Activated CD8-positive, alpha-beta memory T cell treated with anti-CD3 and anti-CD28 coated beads, Interleukin-2, amount 10 ng/mL, durations not matched to agents 7 days and 5 days (primary cell): ENCODE measurements at regions not wholly inside any gene's neighbourhood (a gene's known extent, or its start where the extent isn't known, plus 50 kb on each side); places are given as distances from the start of the nearest gene placed in this dataset.

ENCODE experiments used
- ATAC-seq: fragments of 150-1000 bp; cut with Tn5 transposase; one replicate; pipeline ENCODE4 v1.10.0; 2021; ENCODE audit warnings: moderate library complexity
- CTCF ChIA-PET: fragments of 350-600 bp; sonication (Branson Sonifier 250); formaldehyde crosslinking; loops from one replicate; lab custom pipeline; 2021; ENCODE audit warnings: antibody characterized with exemption; lab: Charles Lee
- DNase-seq: peaks from one replicate; pipeline ENCODE4 v3.0.0-alpha.2; 2020
- H3K27ac Mint-ChIP-seq: one replicate; pipeline ENCODE4 v1.8.0; 2021; ENCODE audit warnings: mild to moderate bottlenecking, mixed read lengths
- H3K27me3 Mint-ChIP-seq: one replicate; pipeline ENCODE4 v1.8.0; 2021; ENCODE audit warnings: mixed read lengths
- H3K36me3 Mint-ChIP-seq: one replicate; pipeline ENCODE4 v1.8.0; 2021; ENCODE audit warnings: mild to moderate bottlenecking, mixed read lengths
- H3K4me1 Mint-ChIP-seq: one replicate; pipeline ENCODE4 v1.8.0; 2021; ENCODE audit warnings: mixed read lengths
- H3K4me3 Mint-ChIP-seq: one replicate; pipeline ENCODE4 v1.8.0; 2021; ENCODE audit warnings: mild to moderate bottlenecking, moderate library complexity, mixed read lengths
- H3K9me3 Mint-ChIP-seq: one replicate; pipeline ENCODE4 v1.8.0; 2022; ENCODE audit warnings: low read depth, mixed read lengths

- H3K36me3 Mint-ChIP-seq: no peaks in the 10 kb centered on the region
- no peak overlapping the region for H3K27ac Mint-ChIP-seq
- no peaks in the 10 kb centered on the region for H3K4me1 Mint-ChIP-seq
- peaks cover 42% of the 10 kb centered on the region for H3K27me3 Mint-ChIP-seq
- ATAC-seq (no peak), DNase-seq (no peak)
- no peaks in the 10 kb centered on the region for H3K9me3 Mint-ChIP-seq
- CTCF ChIA-PET: no interaction called here
- H3K4me3 Mint-ChIP-seq: no peak overlapping the region
Observed at GRCh38 chr3:124517306-124517705, 212.9 kb upstream of the UMPS start.

DNA sequence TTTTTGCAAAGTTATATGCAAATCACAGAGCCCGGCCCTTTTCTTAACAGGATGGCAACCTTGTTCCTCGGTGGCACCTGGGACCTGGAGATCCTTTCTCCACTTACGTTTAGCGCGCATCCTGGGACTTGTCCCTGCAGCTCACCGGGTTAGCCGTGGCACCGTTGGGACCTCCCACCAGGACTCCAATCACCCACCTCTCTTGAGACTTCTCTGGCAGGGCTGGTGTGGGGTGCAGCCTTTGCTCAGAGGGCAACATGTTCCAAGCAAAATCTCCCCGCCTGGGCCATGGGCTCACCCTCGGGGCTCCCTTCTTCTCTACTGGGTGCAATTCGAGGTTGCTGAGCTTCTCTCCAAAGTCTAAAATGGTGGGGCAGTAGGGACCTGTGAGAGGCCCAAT is 211.9 kb upstream of the UMPS start:
- no peaks in the 10 kb centered on the region for H3K9me3 Mint-ChIP-seq
- H3K4me3 Mint-ChIP-seq: no peak overlapping the region
- no peaks in the 10 kb centered on the region for H3K4me1 Mint-ChIP-seq
- H3K27me3 Mint-ChIP-seq: peaks cover 42% of the 10 kb centered on the region
- no peaks in the 10 kb centered on the region for H3K36me3 Mint-ChIP-seq
- ATAC-seq (no peak), DNase-seq (no peak)
- CTCF ChIA-PET: no interaction called here
- H3K27ac Mint-ChIP-seq: no peak overlapping the region

GRCh38 chr3:124519591-124520194 is 210.6 kb upstream of the UMPS start:
- DNase-seq (no peak), ATAC-seq (no peak)
- no peaks in the 10 kb centered on the region for H3K36me3 Mint-ChIP-seq
- no peak overlapping the region for H3K4me3 Mint-ChIP-seq
- no peaks in the 10 kb centered on the region for H3K9me3 Mint-ChIP-seq
- H3K27ac Mint-ChIP-seq: no peak overlapping the region
- CTCF ChIA-PET: no interaction called here
- H3K27me3 Mint-ChIP-seq: peaks cover 42% of the 10 kb centered on the region
- H3K4me1 Mint-ChIP-seq: no peaks in the 10 kb centered on the region

- H3K9me3 Mint-ChIP-seq: no peaks in the 10 kb centered on the region
- H3K27ac Mint-ChIP-seq: no peak overlapping the region
- ATAC-seq (no peak), DNase-seq (no peak)
- H3K4me3 Mint-ChIP-seq: no peak overlapping the region
- no peaks in the 10 kb centered on the region for H3K36me3 Mint-ChIP-seq
- H3K27me3 Mint-ChIP-seq: peaks cover 38% of the 10 kb centered on the region
- H3K4me1 Mint-ChIP-seq: no peaks in the 10 kb centered on the region
- CTCF ChIA-PET: no interaction called here
Observed at GRCh38 chr3:124520970-124521369, 209.3 kb upstream of the UMPS start.

DNA sequence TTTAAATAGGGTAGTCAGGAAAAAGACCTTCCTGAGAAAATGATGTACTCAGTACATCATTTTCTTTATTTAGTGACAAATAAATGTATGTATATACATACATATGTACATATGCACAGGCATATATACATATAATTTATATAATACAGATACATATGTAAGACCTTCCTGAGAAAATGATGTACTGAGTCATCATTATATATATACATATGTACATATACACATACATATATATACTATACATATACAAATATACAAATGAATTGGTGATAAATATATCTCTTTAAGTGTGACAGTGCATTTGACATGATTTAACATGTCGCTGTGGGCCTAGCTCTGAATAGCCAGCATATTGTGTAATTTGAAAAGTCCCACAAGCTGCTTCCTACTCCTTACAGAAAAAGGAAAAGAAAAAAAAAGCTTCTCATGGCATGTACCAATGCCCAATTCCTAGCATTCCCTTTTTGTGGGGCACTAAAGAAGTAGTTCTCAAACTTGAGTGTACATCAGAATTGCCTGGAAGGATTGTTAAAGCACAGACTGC is 208.1 kb upstream of the UMPS start:
- no peaks in the 10 kb centered on the region for H3K4me1 Mint-ChIP-seq
- no peaks in the 10 kb centered on the region for H3K36me3 Mint-ChIP-seq
- ATAC-seq (no peak), DNase-seq (no peak)
- H3K4me3 Mint-ChIP-seq: no peak overlapping the region
- no peak overlapping the region for H3K27ac Mint-ChIP-seq
- H3K9me3 Mint-ChIP-seq: no peaks in the 10 kb centered on the region
- peaks cover 34% of the 10 kb centered on the region for H3K27me3 Mint-ChIP-seq
- CTCF ChIA-PET: no interaction called here

DNA sequence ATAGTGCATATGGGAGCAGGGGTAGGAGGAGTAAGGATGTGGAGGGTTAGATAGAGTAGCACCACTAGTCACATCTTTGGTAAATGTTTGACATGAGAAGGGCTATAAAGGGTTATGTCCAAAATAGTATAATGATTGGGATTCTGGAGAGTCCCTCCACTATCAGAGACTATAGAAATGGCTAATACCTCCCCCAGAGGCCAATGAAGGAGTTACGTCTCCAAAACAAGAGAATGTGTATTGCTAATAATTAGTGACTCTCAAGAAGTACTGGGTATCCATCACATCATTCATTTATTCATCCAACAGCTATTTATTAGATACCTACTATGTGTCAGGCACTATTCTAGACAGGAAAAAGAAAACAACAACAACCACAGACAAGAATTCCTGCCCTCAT is 203.7 kb upstream of the UMPS start:
- Mint-ChIP-seq H3K9me3 (no peaks in the 10 kb centered on the region), H3K27me3 (peaks cover 41% of the 10 kb centered on the region), H3K4me3 (no peak overlapping the region), H3K27ac (no peak overlapping the region), H3K4me1 (no peaks in the 10 kb centered on the region), H3K36me3 (no peaks in the 10 kb centered on the region)
- DNase-seq (no peak), ATAC-seq (no peak)
- CTCF ChIA-PET: no interaction called here

GRCh38 chr3:124529826-124530571 is 200.3 kb upstream of the UMPS start:
- CTCF ChIA-PET: no interaction called here

GRCh38 chr3:124530916-124531315 is 199.3 kb upstream of the UMPS start:
- no peak for DNase-seq
- no peak for ATAC-seq
- Mint-ChIP-seq H3K4me3 (no peak overlapping the region), H3K36me3 (no peaks in the 10 kb centered on the region), H3K27ac (no peak overlapping the region), H3K4me1 (no peaks in the 10 kb centered on the region), H3K9me3 (no peaks in the 10 kb centered on the region), H3K27me3 (peaks cover 49% of the 10 kb centered on the region)
- CTCF ChIA-PET: no interaction called here

More at GRCh38 chr3:124529826-124530571, 200.3 kb upstream of the UMPS start:
- Mint-ChIP-seq H3K4me3 (no peak overlapping the region), H3K9me3 (no peaks in the 10 kb centered on the region), H3K27ac (no peak overlapping the region), H3K36me3 (no peaks in the 10 kb centered on the region), H3K27me3 (peaks cover 43% of the 10 kb centered on the region), H3K4me1 (no peaks in the 10 kb centered on the region)
- ATAC-seq (no peak), DNase-seq (no peak)

GRCh38 chr3:124532071-124532470 is 198.2 kb upstream of the UMPS start:
- peaks cover 49% of the 10 kb centered on the region for H3K27me3 Mint-ChIP-seq
- no peaks in the 10 kb centered on the region for H3K36me3 Mint-ChIP-seq
- no peaks in the 10 kb centered on the region for H3K4me1 Mint-ChIP-seq
- ATAC-seq: no peak
- no peak overlapping the region for H3K4me3 Mint-ChIP-seq
- DNase-seq: no peak
- H3K9me3 Mint-ChIP-seq: no peaks in the 10 kb centered on the region
- CTCF ChIA-PET: no interaction called here
- H3K27ac Mint-ChIP-seq: no peak overlapping the region

GRCh38 chr3:124535306-124535705 is 194.9 kb upstream of the UMPS start:
- no peaks in the 10 kb centered on the region for H3K4me1 Mint-ChIP-seq
- DNase-seq (no peak), ATAC-seq (no peak)
- no peak overlapping the region for H3K4me3 Mint-ChIP-seq
- no peaks in the 10 kb centered on the region for H3K36me3 Mint-ChIP-seq
- CTCF ChIA-PET: no interaction called here
- H3K27ac Mint-ChIP-seq: no peak overlapping the region
- H3K9me3 Mint-ChIP-seq: no peaks in the 10 kb centered on the region
- peaks cover 37% of the 10 kb centered on the region for H3K27me3 Mint-ChIP-seq

DNA sequence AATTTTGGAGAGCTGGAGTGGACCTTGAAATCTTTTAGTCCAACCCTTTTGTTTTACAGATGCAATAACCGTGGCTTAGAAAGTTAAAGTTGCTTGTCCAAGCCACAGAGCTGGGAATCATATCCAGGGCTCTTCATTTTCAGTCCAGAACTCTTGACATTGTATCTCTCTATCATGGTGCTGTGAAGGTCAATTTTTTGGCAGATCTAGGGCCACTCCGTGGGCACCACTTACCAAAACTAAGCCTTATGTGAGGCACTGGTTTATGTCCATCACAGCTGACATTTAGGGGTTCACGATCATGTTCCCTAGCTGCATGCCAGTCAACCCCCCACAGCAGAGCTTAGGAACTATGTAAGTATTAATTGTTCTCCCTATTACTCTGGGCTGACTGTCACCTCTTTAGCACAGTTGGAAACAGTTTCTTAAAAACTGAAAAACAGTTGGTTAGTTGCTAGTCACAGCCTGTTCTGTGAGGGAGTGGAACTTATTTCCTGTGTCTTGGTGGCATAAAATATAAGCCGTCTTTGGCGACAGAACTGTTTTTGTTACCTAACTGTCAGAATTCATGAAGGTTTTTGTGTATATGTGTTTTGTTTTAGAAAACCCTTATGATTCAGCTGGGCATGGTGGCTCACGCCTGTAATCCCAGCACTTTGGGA is 189.6 kb upstream of the UMPS start:
- Mint-ChIP-seq H3K4me1 (no peaks in the 10 kb centered on the region), H3K9me3 (no peaks in the 10 kb centered on the region), H3K36me3 (no peaks in the 10 kb centered on the region), H3K27me3 (peaks cover 29% of the 10 kb centered on the region), H3K27ac (no peak overlapping the region), H3K4me3 (no peak overlapping the region)
- CTCF ChIA-PET: interaction anchor here (3.7 kb wide), 1 partner anchor 10 kb away, joined by 21 read pairs; no protein-coding TSS in a partner anchor
- DNase-seq (no peak), ATAC-seq (no peak)

DNA sequence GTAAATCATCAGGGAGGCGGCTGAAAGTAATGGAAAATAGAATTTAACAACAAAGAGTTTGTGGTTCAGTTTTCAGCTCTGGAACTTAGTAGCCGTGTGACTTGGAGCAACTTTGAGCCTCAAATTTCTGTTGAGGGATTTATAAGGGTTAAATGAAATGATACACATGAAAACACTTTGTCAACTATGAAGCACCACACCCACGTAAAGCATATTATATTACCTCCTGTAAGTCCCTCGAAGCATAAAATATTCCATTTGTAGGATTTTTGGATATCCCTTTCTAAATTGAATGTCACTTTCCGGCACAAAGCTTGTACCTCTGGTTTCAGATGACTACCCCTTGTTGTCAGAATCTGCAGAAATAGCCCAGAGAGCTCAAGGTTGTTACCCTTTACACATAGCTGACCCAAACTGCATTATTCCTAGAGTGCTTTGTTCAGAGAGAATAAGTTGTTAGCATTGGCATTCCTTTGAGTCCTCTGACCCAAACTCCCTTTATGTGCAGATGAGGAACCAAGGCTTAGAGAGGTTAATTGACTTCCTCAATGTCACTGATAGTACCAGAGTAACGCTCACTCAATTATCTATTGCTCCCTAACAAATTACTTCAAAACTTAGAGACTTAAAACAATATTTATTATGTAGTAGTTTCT is 187.9 kb upstream of the UMPS start:
- H3K4me1 Mint-ChIP-seq: no peaks in the 10 kb centered on the region
- CTCF ChIA-PET: interaction anchor here (0.9 to 3.7 kb wide), 2 partner anchors 9 to 17 kb away, joined by 3 to 21 read pairs; no protein-coding TSS in a partner anchor

GRCh38 chr3:124545891-124546290 is 184.4 kb upstream of the UMPS start:
- no peak for ATAC-seq
- CTCF ChIA-PET: no interaction called here
- no peak overlapping the region for H3K4me3 Mint-ChIP-seq
- peaks cover 59% of the 10 kb centered on the region for H3K27me3 Mint-ChIP-seq
- no peaks in the 10 kb centered on the region for H3K9me3 Mint-ChIP-seq
- H3K27ac Mint-ChIP-seq: no peak overlapping the region
- no peaks in the 10 kb centered on the region for H3K36me3 Mint-ChIP-seq
- DNase-seq: no peak
- H3K4me1 Mint-ChIP-seq: no peaks in the 10 kb centered on the region

More for the DNA sequence above, 187.9 kb upstream of the UMPS start:
- Mint-ChIP-seq H3K4me3 (no peak overlapping the region), H3K27me3 (peaks cover 34% of the 10 kb centered on the region), H3K36me3 (no peaks in the 10 kb centered on the region), H3K9me3 (no peaks in the 10 kb centered on the region), H3K27ac (no peak overlapping the region)
- ATAC-seq (no peak), DNase-seq (no peak)
